ENCODE measurements at regions not wholly inside any gene's neighbourhood (a gene's known extent, or its start where the extent isn't known, plus 50 kb on each side); places are given as distances from the start of the nearest gene placed in this dataset.

DNA sequence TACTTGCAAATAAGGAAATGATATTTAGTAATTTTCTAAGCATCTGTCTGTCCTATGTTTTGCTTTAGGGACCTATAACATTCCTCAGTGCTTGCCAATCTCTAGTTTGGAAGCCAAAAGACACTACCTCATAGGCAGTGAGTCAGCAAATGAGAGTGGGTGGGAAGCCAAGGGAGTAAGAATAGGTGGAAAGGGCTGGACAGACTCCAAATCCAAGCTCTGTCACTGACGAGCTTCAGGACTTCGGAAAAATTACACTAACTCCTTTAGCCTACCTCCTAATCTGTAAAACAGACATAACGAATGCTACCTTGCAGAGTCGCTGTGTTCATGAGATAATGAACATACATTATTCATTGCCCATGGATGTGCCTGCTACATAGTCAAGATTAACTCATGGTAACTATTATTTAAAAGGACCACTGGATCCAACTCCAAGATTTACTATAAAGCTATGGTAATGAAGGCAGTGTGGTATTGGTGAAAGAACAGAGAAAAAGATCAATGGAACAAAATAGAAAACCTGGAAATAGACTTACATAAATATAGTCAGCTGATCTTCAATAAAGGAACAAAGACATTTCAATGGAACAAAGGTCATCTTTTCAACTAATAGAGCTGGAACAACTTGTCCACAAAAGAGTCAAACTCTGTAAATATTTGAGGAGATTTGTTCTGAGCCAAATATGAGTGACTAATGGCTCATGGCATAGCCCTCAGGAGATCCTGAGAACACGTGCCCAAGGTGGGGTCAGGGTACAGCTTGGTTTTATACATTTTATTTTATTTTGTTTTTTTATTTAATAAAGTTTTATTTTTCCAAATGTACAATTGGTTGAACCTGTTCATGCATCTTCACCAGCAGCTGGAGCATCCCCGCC is 64.1 kb downstream of the FAM50B start (continued):
- TF ChIP-seq RCOR1 (IDR thresholded peaks at IDR 0.05; ENCODE audit: borderline replicate concordance in 1 of 2, low read depth in 2 of 2, low read length in 2 of 2) (peak in 1 of 2 experiments; percentile 50; a peak in 1 of 4 replicates), ZNF511 (CRISPR knock-in tag; IDR thresholded peaks at IDR 0.05) (no peak), C11orf30 (IDR thresholded peaks at IDR 0.05; ENCODE audit: low read depth) (peak; percentile 94), HIVEP1 (CRISPR knock-in tag; IDR thresholded peaks at IDR 0.05) (no peak), PML (IDR thresholded peaks at IDR 0.05; ENCODE audit: low read length) (peak; percentile 78; the same call in 1 of the 2 replicates), HOXB6 (CRISPR knock-in tag; IDR thresholded peaks at IDR 0.05; ENCODE audit: borderline replicate concordance) (no peak), TSHZ1 (CRISPR knock-in tag; IDR thresholded peaks at IDR 0.05) (no peak), TCF3 (CRISPR knock-in tag; IDR thresholded peaks at IDR 0.05) (peak; percentile 96), ZNF830 (CRISPR knock-in tag; IDR thresholded peaks at IDR 0.05) (no peak), SIRT6 (IDR thresholded peaks at IDR 0.05; ENCODE audit: low read depth, low read length) (no peak), MIER1 (IDR thresholded peaks at IDR 0.05; ENCODE audit: low read depth) (no peak), NR1H2 (CRISPR knock-in tag; IDR thresholded peaks at IDR 0.05) (no peak)
- TF ChIP-seq, protein P1, sequence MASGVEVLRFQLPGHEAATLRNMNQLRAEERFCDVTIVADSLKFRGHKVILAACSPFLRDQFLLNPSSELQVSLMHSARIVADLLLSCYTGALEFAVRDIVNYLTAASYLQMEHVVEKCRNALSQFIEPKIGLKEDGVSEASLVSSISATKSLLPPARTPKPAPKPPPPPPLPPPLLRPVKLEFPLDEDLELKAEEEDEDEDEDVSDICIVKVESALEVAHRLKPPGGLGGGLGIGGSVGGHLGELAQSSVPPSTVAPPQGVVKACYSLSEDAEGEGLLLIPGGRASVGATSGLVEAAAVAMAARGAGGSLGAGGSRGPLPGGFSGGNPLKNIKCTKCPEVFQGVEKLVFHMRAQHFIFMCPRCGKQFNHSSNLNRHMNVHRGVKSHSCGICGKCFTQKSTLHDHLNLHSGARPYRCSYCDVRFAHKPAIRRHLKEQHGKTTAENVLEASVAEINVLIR (CRISPR knock-in tag; IDR thresholded peaks at IDR 0.05): no peak
- TF ChIP-seq, protein P2, sequence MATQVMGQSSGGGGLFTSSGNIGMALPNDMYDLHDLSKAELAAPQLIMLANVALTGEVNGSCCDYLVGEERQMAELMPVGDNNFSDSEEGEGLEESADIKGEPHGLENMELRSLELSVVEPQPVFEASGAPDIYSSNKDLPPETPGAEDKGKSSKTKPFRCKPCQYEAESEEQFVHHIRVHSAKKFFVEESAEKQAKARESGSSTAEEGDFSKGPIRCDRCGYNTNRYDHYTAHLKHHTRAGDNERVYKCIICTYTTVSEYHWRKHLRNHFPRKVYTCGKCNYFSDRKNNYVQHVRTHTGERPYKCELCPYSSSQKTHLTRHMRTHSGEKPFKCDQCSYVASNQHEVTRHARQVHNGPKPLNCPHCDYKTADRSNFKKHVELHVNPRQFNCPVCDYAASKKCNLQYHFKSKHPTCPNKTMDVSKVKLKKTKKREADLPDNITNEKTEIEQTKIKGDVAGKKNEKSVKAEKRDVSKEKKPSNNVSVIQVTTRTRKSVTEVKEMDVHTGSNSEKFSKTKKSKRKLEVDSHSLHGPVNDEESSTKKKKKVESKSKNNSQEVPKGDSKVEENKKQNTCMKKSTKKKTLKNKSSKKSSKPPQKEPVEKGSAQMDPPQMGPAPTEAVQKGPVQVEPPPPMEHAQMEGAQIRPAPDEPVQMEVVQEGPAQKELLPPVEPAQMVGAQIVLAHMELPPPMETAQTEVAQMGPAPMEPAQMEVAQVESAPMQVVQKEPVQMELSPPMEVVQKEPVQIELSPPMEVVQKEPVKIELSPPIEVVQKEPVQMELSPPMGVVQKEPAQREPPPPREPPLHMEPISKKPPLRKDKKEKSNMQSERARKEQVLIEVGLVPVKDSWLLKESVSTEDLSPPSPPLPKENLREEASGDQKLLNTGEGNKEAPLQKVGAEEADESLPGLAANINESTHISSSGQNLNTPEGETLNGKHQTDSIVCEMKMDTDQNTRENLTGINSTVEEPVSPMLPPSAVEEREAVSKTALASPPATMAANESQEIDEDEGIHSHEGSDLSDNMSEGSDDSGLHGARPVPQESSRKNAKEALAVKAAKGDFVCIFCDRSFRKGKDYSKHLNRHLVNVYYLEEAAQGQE (IDR thresholded peaks at IDR 0.05; ENCODE audit: borderline replicate concordance): 0 out of 2 replicates have a peak, but pooled peaks have one; percentile 7
- TF ChIP-seq, protein P2 (CRISPR knock-in tag; IDR thresholded peaks at IDR 0.05; ENCODE audit: low read depth): no peak
